ENCODE measurements at regions not wholly inside any gene's neighbourhood (a gene's known extent, or its start where the extent isn't known, plus 50 kb on each side); places are given as distances from the start of the nearest gene placed in this dataset.
"Not testable (repeated sequence)": the region's sequence is repeated elsewhere in the genome, so short reads cannot be mapped to it uniquely, and the experiment has no call there.

DNA sequence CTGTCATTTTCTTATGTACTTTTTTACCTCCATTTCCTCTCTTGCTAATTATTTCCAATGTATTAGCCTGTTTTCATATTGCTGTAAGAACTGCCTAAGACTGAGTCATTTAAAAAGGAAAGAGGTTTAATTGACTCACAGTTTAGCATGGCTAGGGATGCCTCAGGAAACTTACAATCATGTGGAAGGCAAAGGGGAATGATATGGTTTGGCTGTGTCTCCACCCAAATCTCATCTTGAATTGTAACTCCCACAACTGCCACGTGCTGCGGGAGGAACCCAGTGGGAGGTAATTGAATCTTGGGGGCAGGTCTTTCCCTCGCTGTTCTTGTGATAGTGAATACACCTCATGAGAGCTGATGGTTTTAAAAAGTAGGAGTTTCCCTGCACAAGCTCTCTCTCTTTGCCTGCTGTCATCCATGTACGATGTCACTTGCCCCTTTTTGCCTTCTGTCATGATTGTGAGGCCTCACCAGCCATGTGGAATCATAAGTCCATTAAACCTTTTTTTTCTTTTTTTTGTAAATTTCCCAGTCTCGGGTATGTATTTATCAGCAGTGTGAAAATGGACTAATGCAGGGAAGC is 870.0 kb upstream of the INTU start:
- no peak for DNase-seq
- in situ Hi-C loops (cut with MboI; ENCODE audit: low pct_unique_long_range_greater_than_20kb, low sequenced_read_pairs), result no loop called here

DNA sequence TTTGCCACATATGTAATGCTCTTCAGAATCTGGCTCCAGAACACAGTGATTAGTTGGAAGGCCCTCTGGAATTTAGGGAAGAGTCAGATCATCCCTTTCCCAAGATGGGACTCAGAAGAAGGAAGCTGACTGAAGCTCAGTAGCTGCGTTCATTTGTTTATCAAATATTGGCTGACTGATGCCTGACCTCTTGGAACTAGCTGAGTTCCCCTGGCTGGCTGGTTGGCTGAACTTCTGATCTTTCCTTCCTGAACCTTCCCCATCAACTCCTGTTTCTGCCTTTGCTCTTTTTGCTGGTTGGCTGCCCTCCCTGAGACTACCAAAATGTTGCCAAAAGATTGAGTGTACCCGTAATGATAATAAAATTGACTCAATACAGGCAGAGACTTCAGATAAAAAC is 866.5 kb upstream of the INTU start:
- no peak for DNase-seq
- in situ Hi-C loops (cut with MboI; ENCODE audit: low pct_unique_long_range_greater_than_20kb, low sequenced_read_pairs), result no loop called here

DNA sequence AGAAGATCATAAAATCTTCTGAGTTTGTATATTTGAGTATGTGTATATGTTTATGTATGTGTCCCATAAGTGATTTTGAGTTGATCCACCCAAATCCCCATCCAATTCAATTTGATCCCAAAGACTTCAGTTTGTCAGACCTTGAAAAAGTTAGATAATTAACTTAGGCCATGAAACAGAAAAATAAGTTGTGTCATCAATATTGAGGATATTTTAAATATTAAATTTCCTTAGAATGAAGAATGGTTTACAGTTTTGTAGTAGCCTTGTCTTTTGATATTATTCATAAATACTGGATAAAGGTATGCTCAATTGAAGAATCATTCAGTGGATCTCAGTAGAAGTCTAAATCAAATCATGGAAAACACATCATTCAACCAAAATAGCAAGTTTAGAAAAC is 864.4 kb upstream of the INTU start:
- no peak for DNase-seq
- in situ Hi-C loops (cut with MboI; ENCODE audit: low pct_unique_long_range_greater_than_20kb, low sequenced_read_pairs), result no loop called here

DNA sequence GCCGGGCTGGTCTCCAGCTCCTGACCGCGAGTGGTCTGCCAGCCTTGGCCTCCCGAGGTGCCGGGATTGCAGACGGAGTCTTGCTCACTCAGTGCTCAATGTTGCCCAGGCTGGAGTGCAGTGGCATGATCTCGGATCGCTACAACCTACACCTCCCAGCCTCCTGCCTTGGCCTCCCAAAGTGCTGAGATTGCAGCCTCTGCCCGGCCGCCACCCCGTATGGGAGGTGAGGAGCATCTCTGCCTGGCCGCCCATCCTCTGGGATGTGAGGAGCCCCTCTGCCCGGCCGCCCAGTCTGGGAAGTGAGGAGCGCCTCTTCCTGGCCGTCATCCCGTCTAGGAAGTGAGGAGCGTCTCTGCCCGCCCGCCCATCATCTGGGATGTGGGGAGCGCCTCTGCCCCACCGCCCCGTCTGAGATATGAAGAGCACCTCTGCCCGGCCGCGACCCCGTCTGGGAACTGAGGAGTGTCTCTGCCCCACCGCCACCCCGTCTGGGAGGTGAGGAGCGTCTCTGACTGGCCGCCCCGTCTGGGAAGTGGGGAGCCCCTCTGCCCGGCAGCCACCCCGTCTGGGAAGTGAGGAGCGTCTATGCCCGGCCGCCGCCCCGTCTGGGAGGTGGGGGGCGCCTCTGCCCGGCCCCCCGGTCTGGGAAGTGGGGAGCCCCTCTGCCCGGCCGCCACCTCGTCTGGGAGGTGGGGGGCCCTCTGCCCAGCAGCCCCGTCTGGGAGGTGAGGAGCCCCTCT is 861.8 kb upstream of the INTU start:
- in situ Hi-C loops (cut with MboI; ENCODE audit: low pct_unique_long_range_greater_than_20kb, low sequenced_read_pairs); DNase-seq: not testable (repeated sequence)

DNA sequence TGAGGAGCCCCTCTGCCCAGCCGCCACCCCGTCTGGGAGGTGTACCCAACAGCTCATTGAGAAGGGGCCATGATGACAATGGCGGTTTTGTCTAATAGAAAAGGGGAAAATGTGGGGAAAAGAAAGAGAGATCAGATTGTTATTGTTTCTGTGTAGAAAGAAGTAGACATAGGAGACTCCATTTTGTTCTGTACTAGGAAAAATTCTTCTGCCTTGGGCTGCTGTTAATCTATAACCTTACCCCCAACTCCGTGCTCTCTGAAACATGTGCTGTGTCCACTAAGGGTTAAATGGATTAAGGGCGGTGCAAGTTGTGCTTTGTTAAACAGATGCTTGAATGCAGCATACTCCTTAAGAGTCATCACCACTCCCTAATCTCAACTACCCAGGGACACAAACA is 861.1 kb upstream of the INTU start:
- in situ Hi-C loops (cut with MboI; ENCODE audit: low pct_unique_long_range_greater_than_20kb, low sequenced_read_pairs); DNase-seq: not testable (repeated sequence)

DNA sequence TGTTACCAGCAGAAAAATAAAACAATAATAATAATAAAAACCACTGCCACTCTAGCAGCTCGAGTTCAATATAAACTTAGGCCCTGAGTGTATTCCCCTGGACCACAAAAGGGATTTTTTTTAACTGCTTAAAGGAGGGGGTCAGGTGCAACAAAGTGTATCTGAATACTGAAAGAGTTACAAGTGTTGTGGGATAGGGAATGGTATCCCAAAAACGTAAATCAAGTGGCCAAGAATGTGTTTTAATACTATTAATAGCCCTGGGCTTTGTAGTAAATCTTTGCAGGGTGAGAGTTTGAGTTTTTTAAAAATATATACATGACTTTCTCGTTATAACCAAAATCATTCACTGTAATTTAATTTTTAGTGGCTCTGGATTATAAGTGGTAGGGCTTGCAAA is 860.1 kb upstream of the INTU start:
- in situ Hi-C loops (cut with MboI; ENCODE audit: low pct_unique_long_range_greater_than_20kb, low sequenced_read_pairs), result no loop called here
- DNase-seq, result no peak

DNA sequence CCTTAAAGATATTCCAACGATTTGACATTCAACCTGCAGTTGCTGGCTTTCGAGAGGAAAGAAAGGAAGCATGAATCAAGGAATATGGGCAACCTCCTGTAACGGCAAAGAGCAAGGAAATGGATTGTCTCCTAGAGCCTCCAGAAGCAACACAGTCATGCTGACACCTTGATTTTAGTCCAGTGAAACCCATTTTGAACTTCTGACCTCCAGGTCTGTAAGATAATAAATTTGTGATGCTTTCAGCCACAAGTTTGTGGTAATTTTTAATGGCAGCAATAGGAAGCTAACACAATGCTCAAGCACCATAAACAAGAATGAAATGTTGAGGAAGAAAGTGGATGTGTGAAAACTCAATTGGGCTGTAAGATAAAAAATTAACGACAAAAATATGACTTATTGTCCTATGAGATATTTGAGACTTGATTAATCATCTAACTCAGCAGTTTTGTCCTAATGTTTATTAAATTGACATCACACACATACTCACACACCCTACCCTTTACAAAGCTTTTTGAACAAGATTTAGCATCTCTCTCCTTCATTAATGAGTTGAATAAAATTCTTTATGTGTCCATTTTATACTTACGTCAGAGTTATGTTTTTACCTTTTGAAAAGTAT is 857.2 kb upstream of the INTU start:
- in situ Hi-C loops (cut with MboI; ENCODE audit: low pct_unique_long_range_greater_than_20kb, low sequenced_read_pairs), result no loop called here
- DNase-seq, result no peak

DNA sequence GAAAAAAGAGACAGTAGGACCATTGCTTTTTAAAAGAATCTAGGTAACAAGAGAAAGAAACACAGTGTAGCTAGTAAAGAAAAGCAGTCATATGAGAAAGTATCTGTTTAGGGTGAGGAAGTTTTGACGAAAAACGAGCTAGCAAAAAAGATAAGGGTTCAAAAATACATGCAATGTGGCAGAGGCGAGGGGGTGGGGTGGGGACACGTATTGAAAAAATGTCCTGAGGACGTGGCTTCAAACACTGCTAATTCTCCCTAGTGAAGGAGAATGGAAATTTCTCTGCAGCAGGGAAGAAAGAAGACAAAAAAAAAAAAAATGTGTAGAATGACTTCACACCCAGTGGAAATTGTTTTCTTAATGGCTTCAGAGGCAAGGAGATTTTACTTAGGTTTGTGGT is 856.4 kb upstream of the INTU start:
- in situ Hi-C loops (cut with MboI; ENCODE audit: low pct_unique_long_range_greater_than_20kb, low sequenced_read_pairs), result no loop called here
- no peak for DNase-seq

DNA sequence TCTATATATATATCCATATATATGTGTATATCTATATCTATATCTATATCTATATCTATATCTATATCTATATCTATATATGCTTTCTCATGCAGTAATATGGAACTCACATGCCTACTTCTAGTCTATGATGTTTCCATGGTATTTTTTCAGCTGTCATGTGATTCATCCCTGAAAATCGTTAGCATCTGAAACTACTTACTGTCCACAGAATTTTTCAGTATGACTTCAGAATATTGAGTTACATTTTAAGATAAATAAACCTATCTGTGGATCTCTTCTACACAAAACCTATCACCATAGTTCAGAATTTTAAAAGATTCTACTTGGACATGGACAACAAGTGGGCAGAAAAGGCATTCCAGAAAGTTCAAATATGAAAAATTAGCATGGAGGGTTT is 855.1 kb upstream of the INTU start:
- no peak for DNase-seq
- in situ Hi-C loops (cut with MboI; ENCODE audit: low pct_unique_long_range_greater_than_20kb, low sequenced_read_pairs), result no loop called here

DNA sequence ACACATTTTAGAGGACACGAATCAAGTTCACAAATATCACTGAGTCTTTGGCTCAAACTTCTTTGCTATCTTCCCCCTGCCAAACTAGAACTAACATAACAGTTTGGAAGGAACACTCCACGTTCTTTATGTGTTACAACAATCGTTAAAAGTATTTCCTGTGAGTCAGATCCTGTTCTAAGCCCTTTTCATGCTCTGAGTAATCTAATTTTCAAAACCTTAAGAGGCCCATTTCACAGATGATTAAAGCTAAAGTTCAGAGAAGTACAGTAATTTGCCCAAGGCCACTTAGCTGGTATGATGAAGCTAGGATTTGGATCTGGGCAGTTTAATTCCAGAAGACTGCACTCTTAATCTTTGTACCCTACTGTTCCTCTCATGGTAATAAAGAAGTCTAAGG is 854.4 kb upstream of the INTU start:
- in situ Hi-C loops (cut with MboI; ENCODE audit: low pct_unique_long_range_greater_than_20kb, low sequenced_read_pairs), result no loop called here
- no peak for DNase-seq

DNA sequence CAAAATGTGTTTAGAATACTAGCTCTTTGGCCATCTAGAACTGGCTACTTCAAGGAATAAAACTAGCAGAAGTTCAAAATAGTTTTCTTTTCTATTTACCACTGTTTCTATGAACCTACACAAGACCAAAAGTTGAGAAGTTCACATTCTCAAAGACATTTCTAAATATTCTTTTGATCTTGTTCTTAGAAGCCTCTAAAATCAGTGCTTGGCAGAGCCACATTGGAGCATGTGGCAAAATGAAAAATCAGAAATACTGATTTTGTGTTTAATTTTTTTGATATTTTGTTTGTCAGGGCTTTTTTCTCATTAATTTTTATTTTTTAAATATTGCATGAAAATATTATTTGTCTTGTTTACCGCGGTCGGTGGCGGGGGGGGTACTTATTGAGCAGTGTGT is 853.8 kb upstream of the INTU start:
- no peak for DNase-seq
- in situ Hi-C loops (cut with MboI; ENCODE audit: low pct_unique_long_range_greater_than_20kb, low sequenced_read_pairs), result no loop called here

DNA sequence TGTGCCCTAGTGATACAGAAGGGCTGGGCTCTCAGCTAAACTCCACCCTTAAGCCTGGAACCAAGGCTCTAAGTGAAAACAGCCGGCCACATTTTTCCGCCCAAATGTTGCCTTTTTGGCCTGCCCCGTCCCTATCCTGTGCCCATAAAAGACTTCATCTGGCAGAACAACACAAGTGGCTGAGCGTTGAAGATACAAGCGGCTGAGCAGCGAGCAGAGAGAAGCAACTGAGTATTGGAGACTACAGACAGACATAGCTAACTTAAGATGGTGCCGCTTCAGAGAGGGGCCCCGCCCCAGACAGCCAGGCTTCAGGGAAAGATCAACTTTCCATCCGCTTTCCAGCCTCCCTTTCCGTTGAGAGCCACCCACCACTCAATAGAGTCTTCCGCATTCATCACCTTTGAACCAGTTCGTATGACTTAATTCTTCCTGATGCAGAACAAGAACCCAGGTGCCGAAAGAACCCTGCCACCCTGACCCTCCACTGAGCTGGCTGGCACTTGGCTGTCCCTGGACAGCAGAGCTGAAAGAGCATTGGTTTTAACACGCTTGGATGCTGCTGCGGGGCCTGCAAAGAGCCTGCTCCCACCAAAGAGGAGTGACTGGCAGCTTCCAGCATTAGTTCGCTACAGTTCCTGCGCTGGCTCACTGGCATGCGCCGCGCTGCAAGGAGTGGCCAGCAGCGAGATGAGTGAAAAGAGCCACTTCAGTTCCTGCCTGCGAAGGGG is 853.2 kb upstream of the INTU start:
- DNase-seq, result no peak
- in situ Hi-C loops (cut with MboI; ENCODE audit: low pct_unique_long_range_greater_than_20kb, low sequenced_read_pairs), result no loop called here

DNA sequence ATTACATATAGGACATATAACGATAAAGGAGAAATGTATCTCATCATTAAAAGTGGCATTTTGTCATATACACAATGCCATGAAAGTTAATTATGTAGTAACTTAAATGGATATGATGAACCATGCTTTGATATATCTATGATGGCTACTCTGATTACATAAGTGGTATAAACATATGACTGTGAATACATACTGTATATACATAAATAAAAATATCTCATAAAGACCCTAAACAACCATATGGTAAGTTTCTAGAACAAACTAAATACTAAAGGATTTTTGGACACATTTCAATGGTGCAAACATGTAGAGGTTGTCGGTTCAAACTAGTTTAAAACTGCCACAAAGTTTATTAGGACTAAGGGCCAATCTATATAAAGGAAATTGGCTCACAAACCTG is 849.6 kb upstream of the INTU start:
- in situ Hi-C loops (cut with MboI; ENCODE audit: low pct_unique_long_range_greater_than_20kb, low sequenced_read_pairs), result no loop called here
- DNase-seq, result no peak

DNA sequence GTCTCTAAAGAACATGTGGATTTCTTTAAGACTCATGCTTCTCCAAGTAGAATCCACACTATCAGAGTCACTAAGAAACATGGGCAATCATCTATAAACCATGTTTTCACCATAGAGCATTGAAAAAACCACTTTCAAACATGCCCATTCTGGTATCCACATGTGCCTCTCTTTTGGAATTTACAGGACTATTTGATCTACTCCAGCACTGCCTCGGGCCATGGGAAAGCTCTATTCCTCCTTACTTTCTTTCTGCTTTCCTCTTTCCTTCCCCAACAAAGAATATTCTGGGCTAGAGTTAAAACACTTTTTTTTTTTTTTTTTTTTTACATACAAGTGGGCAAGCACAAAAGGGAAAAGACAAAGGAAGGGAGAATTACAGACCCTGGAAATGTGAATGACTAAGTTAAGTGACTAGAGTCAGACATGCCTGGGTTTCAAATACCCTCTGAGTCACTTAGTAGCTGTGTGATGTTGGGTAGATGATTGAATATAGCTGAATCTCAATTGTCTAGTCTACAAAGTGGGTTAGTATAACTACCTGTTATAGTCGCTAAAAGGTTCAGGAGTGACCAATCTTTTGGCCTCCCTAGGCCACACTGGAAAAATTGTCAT is 847.7 kb upstream of the INTU start:
- in situ Hi-C loops (cut with MboI; ENCODE audit: low pct_unique_long_range_greater_than_20kb, low sequenced_read_pairs), result no loop called here
- DNase-seq, result no peak

DNA sequence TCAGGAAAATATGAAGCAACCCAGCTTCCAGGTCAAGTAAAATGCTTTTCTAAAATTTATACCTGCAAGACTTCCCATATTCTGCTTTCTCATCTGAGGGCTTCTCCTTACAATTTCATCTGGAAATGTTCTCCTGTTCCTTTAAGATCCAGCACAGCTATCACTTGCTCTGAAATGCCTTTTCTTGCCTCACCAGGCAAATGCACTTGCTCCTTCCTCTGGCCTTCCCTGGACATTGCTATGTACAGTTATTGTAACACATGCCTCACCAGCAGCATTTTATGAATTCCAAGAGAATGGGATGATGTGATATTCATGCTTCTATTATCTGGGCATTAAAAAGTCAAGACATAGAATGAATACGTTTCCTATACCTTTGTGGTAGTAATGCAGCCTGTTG is 842.1 kb upstream of the INTU start:
- DNase-seq, result no peak
- in situ Hi-C loops (cut with MboI; ENCODE audit: low pct_unique_long_range_greater_than_20kb, low sequenced_read_pairs), result no loop called here

DNA sequence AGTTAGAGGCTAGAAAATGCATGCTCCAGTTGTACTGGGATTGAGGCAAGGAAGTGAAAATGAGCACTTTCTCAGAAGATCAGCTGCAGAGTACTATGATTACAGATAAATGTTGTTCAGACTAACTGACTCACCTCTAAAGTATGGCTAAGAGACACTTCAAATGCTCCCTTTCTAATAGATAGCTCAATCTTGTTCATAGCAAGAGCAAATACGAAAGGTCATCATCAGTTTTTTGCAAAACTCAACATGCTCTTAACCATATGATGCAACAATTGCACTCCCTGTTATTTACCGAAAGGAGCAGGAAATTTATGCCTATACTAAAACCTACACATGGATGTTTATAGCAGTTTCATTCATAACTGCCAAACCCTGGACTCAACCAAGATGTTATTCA is 838.4 kb upstream of the INTU start:
- in situ Hi-C loops (cut with MboI; ENCODE audit: low pct_unique_long_range_greater_than_20kb, low sequenced_read_pairs), result no loop called here
- DNase-seq, result no peak

DNA sequence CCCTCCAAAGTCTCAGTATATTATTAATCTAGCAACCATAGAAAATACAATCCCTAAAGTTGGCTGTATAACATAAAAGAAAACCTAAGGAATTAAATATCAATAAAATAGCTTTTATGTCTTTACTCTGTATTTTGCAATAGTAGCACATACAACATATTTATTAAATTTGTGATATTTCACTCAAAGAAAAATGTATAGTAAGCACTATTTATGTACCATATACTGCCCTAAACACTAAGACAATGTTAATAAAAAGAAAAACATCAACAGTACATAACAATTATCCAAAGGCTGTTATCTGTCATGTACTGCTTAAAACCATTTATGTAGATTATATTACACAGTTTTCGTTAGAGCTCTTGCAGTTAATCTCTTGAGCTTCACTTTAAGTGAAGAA is 834.5 kb upstream of the INTU start:
- in situ Hi-C loops (cut with MboI; ENCODE audit: low pct_unique_long_range_greater_than_20kb, low sequenced_read_pairs), result no loop called here
- no peak for DNase-seq

DNA sequence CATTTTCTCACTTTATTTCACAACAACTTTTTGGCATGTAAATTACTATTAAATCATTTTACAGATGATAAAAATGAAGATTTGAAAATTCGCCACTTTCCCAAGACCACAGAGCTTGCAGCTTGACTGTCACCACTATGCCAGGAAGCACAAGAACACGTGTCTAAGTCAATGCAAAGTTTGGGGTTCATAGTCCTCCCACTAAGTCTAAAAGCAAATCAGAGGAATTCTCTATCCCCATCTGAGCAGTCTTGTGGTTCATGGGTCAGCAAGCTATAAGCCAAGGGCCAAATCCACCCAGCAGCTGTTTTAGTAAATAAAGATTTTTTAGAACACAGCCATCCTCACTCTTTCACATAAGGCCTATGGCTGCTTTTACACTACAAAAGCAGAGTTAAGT is 833.3 kb upstream of the INTU start:
- no peak for DNase-seq
- in situ Hi-C loops (cut with MboI; ENCODE audit: low pct_unique_long_range_greater_than_20kb, low sequenced_read_pairs), result no loop called here

DNA sequence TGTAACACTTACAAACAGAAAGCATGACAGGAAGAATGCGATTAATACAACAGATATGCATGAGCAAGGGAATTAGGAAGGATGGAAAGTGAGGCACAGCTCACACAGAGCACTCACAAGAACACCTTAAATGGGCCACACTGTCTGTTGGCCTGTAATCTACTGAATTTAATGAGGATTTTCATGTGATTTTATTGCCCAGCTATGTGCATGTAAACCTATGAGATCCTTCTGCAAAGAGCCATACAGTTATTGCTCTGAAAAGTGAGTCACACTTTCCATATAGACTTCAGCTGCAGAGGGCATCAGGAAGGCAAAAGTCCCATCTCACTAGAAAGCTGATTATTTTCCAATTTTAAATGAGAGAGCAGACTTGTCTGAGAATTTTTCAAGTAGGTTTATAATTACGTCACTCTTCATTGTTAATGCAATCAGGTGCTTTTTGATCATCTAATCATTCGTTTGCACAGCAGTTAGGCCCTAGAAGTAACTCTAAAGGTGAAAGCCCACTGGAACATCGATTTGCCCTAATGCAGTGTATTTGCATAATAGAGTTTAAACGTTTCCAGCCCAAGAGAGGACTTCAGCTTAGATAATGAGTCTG is 832.7 kb upstream of the INTU start:
- DNase-seq, result no peak
- in situ Hi-C loops (cut with MboI; ENCODE audit: low pct_unique_long_range_greater_than_20kb, low sequenced_read_pairs), result no loop called here
